ENCODE measurements at regions not wholly inside any gene's neighbourhood (a gene's known extent, or its start where the extent isn't known, plus 50 kb on each side); places are given as distances from the start of the nearest gene placed in this dataset.

GRCh38 chr9:4921449-4921848 is 63.6 kb upstream of the JAK2 start:
- no peak for DNase-seq (ENCODE audit: low read depth in 3 of 3, low spot score in 2 of 3)

DNA sequence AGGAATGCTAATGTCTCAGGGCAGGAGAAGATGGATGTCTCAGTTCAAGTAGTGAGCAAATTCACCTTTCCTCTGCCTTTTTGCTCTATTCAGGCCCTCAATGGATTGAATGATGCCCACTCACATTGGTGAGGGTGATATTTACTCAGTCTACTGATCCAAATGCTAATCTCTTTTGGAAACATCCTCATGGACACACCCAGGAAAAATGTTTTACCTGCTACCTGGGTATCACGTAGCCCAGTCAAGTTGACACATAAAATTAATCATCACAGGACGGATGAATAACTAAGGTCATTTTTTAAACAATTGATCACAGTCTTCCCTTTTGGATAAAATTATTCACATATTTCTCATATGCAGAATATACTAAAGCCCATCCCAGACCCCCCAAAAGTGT is 63.0 kb upstream of the JAK2 start:
- DNase-seq (ENCODE audit: low read depth in 3 of 3, low spot score in 2 of 3) = no peak

GRCh38 chr9:4922730-4923129 is 62.3 kb upstream of the JAK2 start:
- DNase-seq (ENCODE audit: low read depth in 3 of 3, low spot score in 2 of 3) = no peak

DNA sequence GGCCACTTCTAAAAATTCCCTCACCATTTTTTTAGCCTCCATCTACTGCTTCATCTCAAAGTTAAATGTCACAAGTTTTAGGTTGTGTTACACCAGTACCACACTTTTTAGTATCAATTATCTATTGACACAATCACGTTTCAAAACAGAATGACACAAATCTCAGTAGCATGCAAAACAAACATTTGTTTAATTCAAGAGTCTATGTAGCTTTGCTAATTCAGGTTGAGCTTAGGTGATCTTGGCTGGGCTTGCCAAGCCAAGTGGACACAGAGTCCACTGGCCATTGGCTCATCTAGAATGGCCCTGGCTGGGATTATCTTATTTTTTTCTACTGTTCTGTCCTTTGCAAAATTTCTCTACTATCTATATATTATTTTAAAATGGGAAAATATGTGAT is 61.9 kb upstream of the JAK2 start:
- no peak for DNase-seq (ENCODE audit: low read depth in 3 of 3, low spot score in 2 of 3)

DNA sequence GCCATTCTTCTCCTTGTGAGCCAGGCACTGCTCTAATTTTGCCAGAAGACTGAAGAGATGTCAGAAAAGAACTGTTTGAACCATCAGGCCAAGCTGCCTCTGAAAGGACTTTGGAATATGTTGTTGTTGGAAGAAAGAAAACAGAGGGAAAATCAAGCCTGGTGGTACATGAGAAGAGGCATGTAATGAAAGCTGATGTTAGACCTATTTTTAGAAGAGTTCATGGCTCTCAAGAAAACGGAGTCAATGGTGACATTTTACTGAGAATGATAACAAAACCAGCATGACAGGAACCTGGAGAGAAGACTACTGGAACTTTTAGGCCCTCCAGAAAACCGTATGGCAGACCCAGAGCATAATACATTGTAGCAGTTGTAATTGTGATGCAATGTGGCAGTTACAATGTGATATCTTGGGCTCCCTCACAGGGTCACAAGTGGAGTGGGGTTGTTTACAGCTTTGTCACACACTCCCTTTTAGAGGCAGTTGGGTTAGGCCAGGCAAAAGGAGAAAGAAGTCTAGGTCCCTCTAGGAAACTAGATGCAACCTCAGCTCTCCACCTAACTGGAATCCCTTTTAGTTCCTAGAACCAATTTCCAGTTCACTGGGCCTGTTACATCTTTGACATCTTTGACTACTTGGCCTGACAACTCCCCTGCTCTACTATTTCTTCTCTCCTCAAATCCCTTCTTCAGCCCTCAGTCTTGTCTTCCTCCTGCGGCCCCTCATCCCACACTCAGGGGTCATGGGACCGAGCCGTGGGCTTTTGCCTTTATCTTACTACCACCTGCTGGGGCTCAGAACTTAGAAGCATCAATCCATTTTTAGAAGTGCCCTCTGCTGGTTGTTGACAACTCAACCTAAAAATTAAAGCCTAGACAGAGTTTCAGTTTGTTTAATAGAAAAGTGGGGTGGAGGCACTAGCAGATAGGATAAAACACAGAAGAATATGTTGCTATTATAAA is 61.2 kb upstream of the JAK2 start:
- no peak for DNase-seq (ENCODE audit: low read depth in 3 of 3, low spot score in 2 of 3)

DNA sequence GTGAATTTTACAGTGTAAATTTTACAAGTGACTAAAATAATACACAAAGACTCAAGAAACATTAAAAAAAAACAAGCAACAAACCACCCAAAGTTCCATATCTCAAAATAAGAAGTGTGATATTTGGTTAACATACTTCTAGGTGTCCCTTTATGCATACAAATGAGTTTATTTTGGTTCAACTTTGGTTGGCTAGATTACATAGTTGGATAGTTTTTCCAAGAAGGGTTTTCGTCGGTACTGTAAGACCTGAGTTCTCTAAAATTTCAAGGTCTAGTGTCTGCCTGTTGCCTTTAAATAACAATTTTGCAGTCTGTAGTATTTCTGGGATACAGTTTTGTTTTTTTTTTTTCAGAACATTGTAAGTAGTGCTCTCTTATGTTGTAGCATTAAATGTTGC is 58.8 kb upstream of the JAK2 start:
- no peak for DNase-seq (ENCODE audit: low read depth in 3 of 3, low spot score in 2 of 3)

DNA sequence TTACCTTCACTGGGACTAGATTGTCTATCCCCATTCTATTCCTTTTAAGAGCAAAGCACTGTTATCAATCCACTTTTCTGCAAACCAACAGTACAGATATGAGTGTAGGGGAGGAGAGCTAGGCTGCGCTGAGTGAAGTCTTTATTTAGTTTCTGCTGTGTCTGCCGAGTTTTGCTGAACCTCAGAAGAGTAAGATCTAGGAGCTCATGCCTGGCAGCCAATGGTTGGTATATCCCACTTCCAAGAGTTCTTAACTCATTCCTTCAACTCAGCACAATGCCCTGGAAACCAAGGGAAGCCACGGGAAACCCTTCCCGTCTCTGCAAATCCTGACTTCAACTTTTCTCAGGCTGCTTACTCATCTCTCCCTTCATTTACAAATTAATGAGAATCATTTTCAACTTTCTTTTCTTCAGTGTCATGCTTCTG is 58.0 kb upstream of the JAK2 start:
- DNase-seq (ENCODE audit: low read depth in 3 of 3, low spot score in 2 of 3) = no peak

- no peak for DNase-seq (ENCODE audit: low read depth in 3 of 3, low spot score in 2 of 3)
Observed at GRCh38 chr9:4927701-4928100, 57.4 kb upstream of the JAK2 start.

- no peak for DNase-seq (ENCODE audit: low read depth in 3 of 3, low spot score in 2 of 3)
Observed at GRCh38 chr9:4929917-4930316, 55.2 kb upstream of the JAK2 start.

- DNase-seq (ENCODE audit: low read depth in 3 of 3, low spot score in 2 of 3) = no peak
Observed at GRCh38 chr9:4932681-4933080, 52.4 kb upstream of the JAK2 start.

- no peak for DNase-seq (ENCODE audit: low read depth in 3 of 3, low spot score in 2 of 3)
Observed at GRCh38 chr9:4933177-4933576, 51.9 kb upstream of the JAK2 start.

GRCh38 chr9:4933861-4934260 is 51.2 kb upstream of the JAK2 start:
- DNase-seq (ENCODE audit: low read depth in 3 of 3, low spot score in 2 of 3) = no peak

DNA sequence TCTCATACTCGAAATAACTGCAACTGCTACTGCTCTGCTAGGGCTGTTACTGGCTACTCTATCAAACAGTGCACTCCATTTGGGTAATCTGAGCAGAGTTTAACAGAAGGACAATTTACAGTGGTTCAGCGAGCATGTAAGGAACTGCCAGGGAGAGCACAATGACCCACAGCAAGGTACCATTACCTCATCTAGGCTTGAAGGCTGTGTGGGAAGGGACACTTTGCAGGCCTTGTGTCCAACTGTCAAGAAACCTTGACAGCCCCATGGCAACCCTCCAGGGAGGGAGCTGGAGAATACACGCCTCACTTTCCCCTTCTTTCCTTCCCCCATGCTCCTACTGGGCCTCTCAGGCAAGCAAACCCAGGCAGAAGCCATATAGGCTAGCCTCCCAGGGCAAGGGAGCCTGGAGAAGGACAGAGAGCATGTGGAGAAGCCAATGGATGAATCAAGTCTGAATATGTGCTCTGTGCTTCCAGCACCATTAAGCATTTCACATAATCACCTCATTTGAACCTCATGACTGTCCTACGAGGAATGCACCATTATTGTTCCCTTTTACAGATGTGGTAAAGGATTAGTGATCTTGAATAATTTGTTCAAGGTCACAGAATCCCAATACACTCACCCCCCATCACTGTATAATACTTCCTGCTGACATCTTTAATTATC is 49.9 kb upstream of the JAK2 start:
- peak in 1 of 3 donors; percentile 13 for DNase-seq (ENCODE audit: low read depth in 3 of 3, low spot score in 2 of 3)

Measured in right renal cortex interstitium (tissue), 3 donors.